Lower leg skin (tissue), 4 donors: ENCODE measurements at regions not wholly inside any gene's neighbourhood (a gene's known extent, or its start where the extent isn't known, plus 50 kb on each side); places are given as distances from the start of the nearest gene placed in this dataset.

Source experiments
- DNase-seq, 2 donors: peaks; one replicate each; pipeline ENCODE4 v3.0.0-alpha.2; 2019; ENCODE audit warnings: low spot score in 2 of 2
- H3K4me3 ChIP-seq: fragments of 200-600 bp; sonication (generic); 2 replicates; pipeline ENCODE4 v1.5.1; 2017; ENCODE audit warnings: mild to moderate bottlenecking, low read depth; ENCODE audit not compliant: poor library complexity, severe bottlenecking
- CTCF ChIP-seq, 3 donors: fragments of 450-650 bp; IDR thresholded peaks; one replicate each; pipeline ENCODE4 v1.5.1; 2016; ENCODE audit warnings: antibody characterized with exemption in 3 of 3, mild to moderate bottlenecking in 3 of 3, moderate library complexity in 2 of 3
- POLR2A ChIP-seq, 2 donors: fragments of 450-650 bp; IDR thresholded peaks; one replicate each; pipeline ENCODE4 v1.6.1; 2016 to 2017; ENCODE audit warnings: antibody characterized with exemption in 2 of 2, mild to moderate bottlenecking in 1 of 2, moderate library complexity in 1 of 2
- WGBS, 2 donors: methylation state at CpG; one replicate each; pipeline ENCODE4 v1.1.5; 2018; 5-methylcytosine and 5-hydroxymethylcytosine counted together
- intact Hi-C: fragments of 100-400 bp; cut with DNase I; formaldehyde crosslinking; loops from one replicate; pipeline ENCODE4 v1.15.0; 2023; ENCODE audit warnings: low total_unique reads

- H3K4me3 ChIP-seq, result no peak overlapping the region
- TF ChIP-seq CTCF (IDR thresholded peaks at IDR 0.05) (no peak), POLR2A (IDR thresholded peaks at IDR 0.05) (no peak)
- intact Hi-C loops, result no loop called here
- 73 to 100% methylated on average over 1 of the region's 1 CpG for WGBS, 2 donors
- no peak for DNase-seq
These were observed 379.7 kb downstream of the SPRY1 start for GRCh38 chr4:123776267-123776666.

DNA sequence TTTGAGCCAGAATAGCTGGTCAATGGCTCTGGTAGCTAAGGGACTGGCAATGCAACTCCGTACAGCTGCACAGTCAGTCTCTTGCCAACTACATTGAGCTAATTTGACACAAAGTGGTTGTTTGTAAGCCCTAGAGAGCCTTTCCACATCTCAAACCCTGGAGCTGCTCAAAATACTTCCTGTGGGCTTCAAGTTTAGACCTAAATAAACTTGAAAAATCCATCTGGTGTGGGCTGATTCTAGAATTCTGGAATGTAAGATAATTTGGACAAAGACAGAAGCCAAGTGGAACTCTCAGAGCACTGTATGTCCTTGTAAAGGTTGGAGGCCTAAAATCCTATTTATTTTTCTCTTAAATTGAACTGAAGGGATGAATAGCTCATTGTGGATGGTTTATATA lies 380.8 kb downstream of the SPRY1 start:
- 31 to 56% methylated on average over 1 of the region's 1 CpG for WGBS, 2 donors
- TF ChIP-seq POLR2A (IDR thresholded peaks at IDR 0.05) (no peak), CTCF (IDR thresholded peaks at IDR 0.05) (no peak)
- intact Hi-C loops, result no loop called here
- DNase-seq, result no peak
- H3K4me3 ChIP-seq, result no peak overlapping the region

GRCh38 chr4:123783151-123783790 lies 386.7 kb downstream of the SPRY1 start:
- H3K4me3 ChIP-seq, result no peak overlapping the region
- 72 to 78% methylated on average over 3 of the region's 3 CpGs for WGBS, 2 donors
- intact Hi-C loops, result no loop called here
- TF ChIP-seq POLR2A (IDR thresholded peaks at IDR 0.05), result no peak
- no peak for TF ChIP-seq CTCF (IDR thresholded peaks at IDR 0.05)
- DNase-seq, result no peak

DNA sequence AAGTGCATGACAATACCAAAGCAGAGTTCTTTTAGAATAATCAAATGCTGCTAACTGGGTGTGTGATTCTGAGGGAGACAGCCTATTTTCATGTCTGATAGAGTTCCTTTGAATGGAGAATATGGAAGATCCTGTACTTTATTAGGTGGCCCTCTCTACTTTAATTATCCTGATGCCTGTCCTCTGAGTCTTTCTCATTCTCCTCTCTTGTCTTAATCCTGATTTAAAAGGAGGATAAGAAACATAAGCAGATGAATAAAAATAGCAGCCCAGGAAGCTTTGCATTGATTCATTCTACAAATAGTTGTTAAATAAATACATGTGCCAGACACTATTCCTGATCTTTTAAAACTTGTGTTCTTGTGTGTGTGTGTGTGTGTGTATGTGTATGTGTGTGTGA lies 387.3 kb downstream of the SPRY1 start:
- intact Hi-C loops, result no loop called here
- no peak for TF ChIP-seq CTCF (IDR thresholded peaks at IDR 0.05)
- TF ChIP-seq POLR2A (IDR thresholded peaks at IDR 0.05), result no peak
- DNase-seq, result no peak
- no peak overlapping the region for H3K4me3 ChIP-seq

GRCh38 chr4:123784626-123785025 lies 388.0 kb downstream of the SPRY1 start:
- DNase-seq, result no peak
- TF ChIP-seq CTCF (IDR thresholded peaks at IDR 0.05) (no peak), POLR2A (IDR thresholded peaks at IDR 0.05) (no peak)
- H3K4me3 ChIP-seq, result no peak overlapping the region
- intact Hi-C loops, result no loop called here

GRCh38 chr4:123785538-123785937 lies 388.9 kb downstream of the SPRY1 start:
- intact Hi-C loops, result no loop called here
- TF ChIP-seq CTCF (IDR thresholded peaks at IDR 0.05), result no peak
- TF ChIP-seq POLR2A (IDR thresholded peaks at IDR 0.05), result no peak
- 32 to 41% methylated on average over 3 of the region's 3 CpGs for WGBS, 2 donors
- peak; percentile 80 to 88 for DNase-seq
- H3K4me3 ChIP-seq, result no peak overlapping the region
